Kidney epithelial cell (primary cell): ENCODE measurements at regions not wholly inside any gene's neighbourhood (a gene's known extent, or its start where the extent isn't known, plus 50 kb on each side); places are given as distances from the start of the nearest gene placed in this dataset.

Experiments
- DNase-seq: peaks from one replicate; pipeline ENCODE4 v3.0.0-alpha.2; 2010; ENCODE audit warnings: low read depth
- H3K27me3 ChIP-seq: 2 replicates; pipeline ENCODE4 v1.6.0; 2011; ENCODE audit warnings: low read length; ENCODE audit not compliant: control insufficient read depth, insufficient read depth
- H3K36me3 ChIP-seq: 2 replicates; pipeline ENCODE4 v1.5.1; 2011; ENCODE audit warnings: low read length; ENCODE audit not compliant: control insufficient read depth, insufficient read depth
- H3K4me3 ChIP-seq: 2 replicates; pipeline ENCODE4 v1.5.1; 2011; ENCODE audit warnings: low read depth, mild to moderate bottlenecking, control low read depth, low read length
- CTCF ChIP-seq: IDR thresholded peaks from 2 replicates; pipeline ENCODE4 v1.5.1; 2011; ENCODE audit warnings: mild to moderate bottlenecking, moderate library complexity, low read length, control low read depth, inconsistent platforms; ENCODE audit not compliant: insufficient read depth, poor library complexity, severe bottlenecking

- no peak for DNase-seq
- Histone ChIP-seq H3K4me3 (no peak overlapping the region), H3K27me3 (no peaks in the 10 kb centered on the region), H3K36me3 (no peaks in the 10 kb centered on the region)
- TF ChIP-seq CTCF: peak; percentile 3
Measured at GRCh38 chr4:136400829-136401228, 1131.5 kb downstream of the PCDH18 start.

DNA sequence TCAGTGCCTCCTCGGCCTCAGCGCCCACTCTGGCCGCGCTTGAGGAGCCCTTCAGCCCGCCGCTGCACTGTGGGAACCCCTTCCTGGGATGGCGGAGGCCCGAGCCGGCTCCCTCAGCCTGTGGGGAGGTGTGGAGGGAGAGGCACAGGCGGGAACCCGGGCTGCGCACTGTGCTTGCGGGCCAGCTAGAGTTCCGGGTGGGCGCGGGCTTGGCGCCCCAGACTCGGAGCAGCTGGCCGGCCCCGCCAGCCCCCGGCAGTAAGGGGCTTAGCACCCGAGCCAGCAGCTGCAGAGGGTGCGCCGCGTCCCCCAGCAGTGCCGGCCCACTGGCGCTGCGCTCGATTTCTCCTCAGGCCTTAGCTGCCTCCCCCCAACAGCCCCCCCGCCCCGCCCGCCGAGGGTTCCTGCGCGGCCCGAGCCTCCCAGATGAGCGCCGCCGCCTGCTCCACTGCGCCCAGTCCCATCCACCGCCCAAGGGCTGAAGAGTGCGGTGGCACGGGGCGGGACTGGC, 1137.0 kb downstream of the PCDH18 start:
- no peak for DNase-seq
- no peaks in the 10 kb centered on the region for H3K36me3 ChIP-seq
- no peak for TF ChIP-seq CTCF
- no peaks in the 10 kb centered on the region for H3K27me3 ChIP-seq
- peak overlapping the region; percentile 20 for H3K4me3 ChIP-seq

GRCh38 chr4:136392576-136392975, 1139.7 kb downstream of the PCDH18 start:
- H3K27me3 ChIP-seq: no peaks in the 10 kb centered on the region
- DNase-seq: peak; percentile 5
- no peak for TF ChIP-seq CTCF
- H3K36me3 ChIP-seq: no peaks in the 10 kb centered on the region
- H3K4me3 ChIP-seq: no peak overlapping the region

DNA sequence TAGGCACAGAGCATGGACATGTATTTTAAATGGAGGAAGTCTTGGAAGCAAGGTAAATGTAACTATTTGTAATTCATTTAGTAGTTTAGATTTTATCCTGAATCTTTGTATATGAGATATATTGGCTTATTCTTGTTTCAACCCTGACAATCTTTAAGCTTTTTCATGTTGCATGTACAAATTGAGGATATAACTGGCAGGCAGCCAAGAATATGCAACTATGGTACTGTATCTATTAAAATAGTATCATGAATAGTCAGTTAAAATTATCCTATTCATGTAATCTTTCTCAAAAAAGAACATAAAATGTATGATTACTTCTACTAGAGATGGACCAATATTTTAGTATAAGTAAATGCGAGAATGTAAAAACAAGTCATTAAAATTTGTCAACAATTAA, 1141.5 kb downstream of the PCDH18 start:
- TF ChIP-seq CTCF: no peak
- no peak overlapping the region for H3K4me3 ChIP-seq
- no peak for DNase-seq
- no peaks in the 10 kb centered on the region for H3K36me3 ChIP-seq
- H3K27me3 ChIP-seq: no peaks in the 10 kb centered on the region

DNA sequence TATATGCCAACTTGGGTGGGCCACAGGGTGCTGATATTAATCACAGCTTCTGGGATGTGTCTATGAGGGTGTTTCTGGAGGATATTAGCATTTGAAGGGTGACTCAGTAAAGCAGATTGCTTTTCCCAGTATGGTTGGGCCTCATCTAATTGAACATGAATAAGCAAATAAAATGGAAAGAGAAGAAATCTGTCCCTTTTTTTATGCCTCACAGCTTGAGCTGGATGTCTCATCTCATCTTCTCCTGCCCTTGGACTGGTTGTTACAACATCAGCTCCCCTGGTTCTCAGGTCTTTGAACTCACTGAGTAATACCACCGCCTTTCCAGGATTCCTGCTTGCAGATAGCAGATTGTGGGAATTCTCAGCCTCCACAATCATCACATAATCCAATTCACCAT, 1149.2 kb downstream of the PCDH18 start:
- H3K36me3 ChIP-seq: no peaks in the 10 kb centered on the region
- no peaks in the 10 kb centered on the region for H3K27me3 ChIP-seq
- TF ChIP-seq CTCF: no peak
- no peak for DNase-seq
- H3K4me3 ChIP-seq: no peak overlapping the region

GRCh38 chr4:136371231-136371630, 1161.1 kb downstream of the PCDH18 start:
- H3K4me3 ChIP-seq: no peak overlapping the region
- no peak for TF ChIP-seq CTCF
- DNase-seq: no peak
- no peaks in the 10 kb centered on the region for H3K36me3 ChIP-seq
- no peaks in the 10 kb centered on the region for H3K27me3 ChIP-seq
